Activated CD4-positive, alpha-beta T cell treated with anti-CD3 and anti-CD28 coated beads for 36 hours (primary cell): ENCODE measurements at regions not wholly inside any gene's neighbourhood (a gene's known extent, or its start where the extent isn't known, plus 50 kb on each side); places are given as distances from the start of the nearest gene placed in this dataset.
"Not testable (repeated sequence)": the region's sequence is repeated elsewhere in the genome, so short reads cannot be mapped to it uniquely, and the experiment has no call there.

Experiments
- ATAC-seq: fragments of 200-7000 bp; cut with Tn5 transposase; one replicate; pipeline ENCODE4 v1.10.0; 2021; ENCODE audit warnings: mild to moderate bottlenecking, moderate library complexity
- CTCF ChIA-PET: fragments of 350-600 bp; sonication (Branson Sonifier 250); formaldehyde crosslinking; loops from one replicate; lab custom pipeline; 2021; ENCODE audit warnings: antibody characterized with exemption; lab: Charles Lee
- POLR2A ChIA-PET: fragments of 350-600 bp; sonication (Branson Sonifier 250); formaldehyde crosslinking; loops from one replicate; lab custom pipeline; 2021; ENCODE audit warnings: antibody characterized with exemption, inconsistent platforms; lab: Charles Lee
- DNase-seq: peaks from one replicate; pipeline ENCODE4 v3.0.0-alpha.2; 2020
- H3K27ac Mint-ChIP-seq: one replicate; pipeline ENCODE4 v1.8.0; 2021; ENCODE audit warnings: mixed read lengths
- H3K27me3 Mint-ChIP-seq: one replicate; pipeline ENCODE4 v1.8.0; 2021; ENCODE audit warnings: mixed read lengths
- H3K36me3 Mint-ChIP-seq: one replicate; pipeline ENCODE4 v1.8.0; 2021; ENCODE audit warnings: low read depth, mixed read lengths
- H3K4me1 Mint-ChIP-seq: one replicate; pipeline ENCODE4 v1.8.0; 2021; ENCODE audit warnings: mixed read lengths
- H3K4me3 Mint-ChIP-seq: one replicate; pipeline ENCODE4 v1.8.0; 2021; ENCODE audit warnings: mild to moderate bottlenecking, moderate library complexity, mixed read lengths
- H3K9me3 Mint-ChIP-seq: one replicate; pipeline ENCODE4 v1.8.0; 2021; ENCODE audit warnings: low read depth, mixed read lengths
- intact Hi-C, 2 experiments: fragments of 100-400 bp; cut with DNase I in 1 of 2; cut with micrococcal nuclease in 1 of 2; formaldehyde crosslinking; loops; one replicate each; pipeline versions ENCODE4 v1.14.2 to v1.15.1; 2022 to 2024; cut with DNase I, micrococcal nuclease

GRCh38 chr2:12617366-12617765, 99.4 kb upstream of the TRIB2 start:
- Mint-ChIP-seq H3K4me3 (no peak overlapping the region), H3K27ac (no peak overlapping the region), H3K27me3 (no peaks in the 10 kb centered on the region), H3K9me3 (no peaks in the 10 kb centered on the region), H3K4me1 (peaks cover 9% of the 10 kb centered on the region), H3K36me3 (no peaks in the 10 kb centered on the region)
- ATAC-seq (no peak), DNase-seq (no peak)
- POLR2A ChIA-PET, result interaction anchor here (0.7 kb wide), 1 partner anchor 116 kb away, joined by 4 read pairs; no protein-coding TSS in a partner anchor
- intact Hi-C loops, result no loop called here
- CTCF ChIA-PET, result interaction anchor here (0.7 kb wide), 1 partner anchor 9 kb away, joined by 3 read pairs; no protein-coding TSS in a partner anchor

GRCh38 chr2:12617853-12618252, 98.9 kb upstream of the TRIB2 start:
- ATAC-seq (no peak), DNase-seq (no peak)
- Mint-ChIP-seq H3K36me3 (no peaks in the 10 kb centered on the region), H3K27ac (no peak overlapping the region), H3K4me3 (no peak overlapping the region), H3K27me3 (no peaks in the 10 kb centered on the region), H3K4me1 (peaks cover 9% of the 10 kb centered on the region), H3K9me3 (no peaks in the 10 kb centered on the region)
- intact Hi-C loops, result no loop called here
- POLR2A ChIA-PET, result no interaction called here
- CTCF ChIA-PET, result no interaction called here

- H3K9me3 Mint-ChIP-seq, result no peaks in the 10 kb centered on the region
- no peaks in the 10 kb centered on the region for H3K27me3 Mint-ChIP-seq
- intact Hi-C loops, result no loop called here
- no peak overlapping the region for H3K4me3 Mint-ChIP-seq
- CTCF ChIA-PET, result no interaction called here
- H3K27ac Mint-ChIP-seq, result no peak overlapping the region
- peaks cover 7% of the 10 kb centered on the region for H3K4me1 Mint-ChIP-seq
- H3K36me3 Mint-ChIP-seq, result no peaks in the 10 kb centered on the region
- ATAC-seq, result no peak
- no peak for DNase-seq
- POLR2A ChIA-PET, result no interaction called here
These were observed 98.2 kb upstream of the TRIB2 start for GRCh38 chr2:12618576-12618975.

- no peak overlapping the region for H3K4me3 Mint-ChIP-seq
- H3K9me3 Mint-ChIP-seq, result no peaks in the 10 kb centered on the region
- H3K27me3 Mint-ChIP-seq, result no peaks in the 10 kb centered on the region
- CTCF ChIA-PET, result interaction anchor here (0.7 kb wide), 1 partner anchor 17 kb away, joined by 3 read pairs; no protein-coding TSS in a partner anchor
- DNase-seq (peak; percentile 15), ATAC-seq (peak; percentile 49)
- peaks cover 8% of the 10 kb centered on the region for H3K4me1 Mint-ChIP-seq
- intact Hi-C loops, result no loop called here
- H3K27ac Mint-ChIP-seq, result no peak overlapping the region
- POLR2A ChIA-PET, result no interaction called here
- H3K36me3 Mint-ChIP-seq, result no peaks in the 10 kb centered on the region
These were observed 96.8 kb upstream of the TRIB2 start for GRCh38 chr2:12619975-12620374.

- ChIA-PET CTCF (no interaction called here), POLR2A (no interaction called here)
- Mint-ChIP-seq H3K9me3 (no peaks in the 10 kb centered on the region), H3K36me3 (no peaks in the 10 kb centered on the region), H3K27ac (no peak overlapping the region), H3K27me3 (no peaks in the 10 kb centered on the region), H3K4me1 (peaks cover 15% of the 10 kb centered on the region), H3K4me3 (no peak overlapping the region)
- ATAC-seq, result no peak
- intact Hi-C loops, result no loop called here
- DNase-seq, result no peak
These were observed 96.0 kb upstream of the TRIB2 start for GRCh38 chr2:12620759-12621158.

- Mint-ChIP-seq H3K9me3 (no peaks in the 10 kb centered on the region), H3K27ac (no peak overlapping the region), H3K36me3 (no peaks in the 10 kb centered on the region), H3K4me1 (peaks cover 10% of the 10 kb centered on the region), H3K4me3 (no peak overlapping the region), H3K27me3 (no peaks in the 10 kb centered on the region)
- ChIA-PET CTCF (interaction anchor here (1.2 kb wide), 2 partner anchors 73 to 79 kb away, joined by 3 read pairs; no protein-coding TSS in a partner anchor), POLR2A (no interaction called here)
- ATAC-seq (no peak), DNase-seq (no peak)
- intact Hi-C loops, result no loop called here
These were observed 93.7 kb upstream of the TRIB2 start for GRCh38 chr2:12623051-12623450.

GRCh38 chr2:12624384-12624783, 92.4 kb upstream of the TRIB2 start:
- H3K36me3 Mint-ChIP-seq, result no peaks in the 10 kb centered on the region
- peaks cover 10% of the 10 kb centered on the region for H3K4me1 Mint-ChIP-seq
- DNase-seq (no peak), ATAC-seq (no peak)
- no peaks in the 10 kb centered on the region for H3K9me3 Mint-ChIP-seq
- ChIA-PET POLR2A (no interaction called here), CTCF (interaction anchor here (0.6 to 1.0 kb wide), 2 partner anchors 209 to 382 kb away, joined by 3 to 4 read pairs; no protein-coding TSS in a partner anchor)
- H3K27ac Mint-ChIP-seq, result no peak overlapping the region
- H3K27me3 Mint-ChIP-seq, result no peaks in the 10 kb centered on the region
- intact Hi-C loops, result no loop called here
- no peak overlapping the region for H3K4me3 Mint-ChIP-seq

- ATAC-seq (no peak), DNase-seq (no peak)
- Mint-ChIP-seq H3K27ac (no peak overlapping the region), H3K36me3 (no peaks in the 10 kb centered on the region), H3K9me3 (no peaks in the 10 kb centered on the region), H3K27me3 (no peaks in the 10 kb centered on the region), H3K4me3 (no peak overlapping the region), H3K4me1 (peaks cover 8% of the 10 kb centered on the region)
- CTCF ChIA-PET, result no interaction called here
- intact Hi-C loops, result no loop called here
- POLR2A ChIA-PET, result no interaction called here
These were observed 91.7 kb upstream of the TRIB2 start for GRCh38 chr2:12624905-12625598.

GRCh38 chr2:12628541-12628940, 88.2 kb upstream of the TRIB2 start:
- H3K4me3 Mint-ChIP-seq, H3K36me3 Mint-ChIP-seq, POLR2A ChIA-PET, H3K9me3 Mint-ChIP-seq, intact Hi-C loops, ATAC-seq, H3K27ac Mint-ChIP-seq, DNase-seq, CTCF ChIA-PET, H3K27me3 Mint-ChIP-seq: not testable (repeated sequence)
- peaks cover 11% of the 10 kb centered on the region for H3K4me1 Mint-ChIP-seq

- Mint-ChIP-seq H3K9me3 (no peaks in the 10 kb centered on the region), H3K4me3 (no peak overlapping the region), H3K27ac (no peak overlapping the region), H3K27me3 (no peaks in the 10 kb centered on the region), H3K36me3 (no peaks in the 10 kb centered on the region), H3K4me1 (peaks cover 29% of the 10 kb centered on the region)
- CTCF ChIA-PET, result interaction anchor here (1.1 kb wide), 1 partner anchor 30 kb away, joined by 3 read pairs; no protein-coding TSS in a partner anchor
- no peak for DNase-seq
- POLR2A ChIA-PET, result interaction anchor here (1.0 kb wide), 1 partner anchor 22 kb away, joined by 5 read pairs; no protein-coding TSS in a partner anchor
- intact Hi-C loops, result no loop called here
- peak; percentile 33 for ATAC-seq
These were observed 79.7 kb upstream of the TRIB2 start for GRCh38 chr2:12636837-12637581.

GRCh38 chr2:12637754-12638153, 79.0 kb upstream of the TRIB2 start:
- no peaks in the 10 kb centered on the region for H3K27me3 Mint-ChIP-seq
- no peak for DNase-seq

More at GRCh38 chr2:12637754-12638153, 79.0 kb upstream of the TRIB2 start:
- no peaks in the 10 kb centered on the region for H3K36me3 Mint-ChIP-seq
- ATAC-seq, result no peak
- ChIA-PET CTCF (no interaction called here), POLR2A (interaction anchor here (1.0 kb wide), 1 partner anchor 21 kb away, joined by 5 read pairs; no protein-coding TSS in a partner anchor)
- intact Hi-C loops, result no loop called here
- no peaks in the 10 kb centered on the region for H3K9me3 Mint-ChIP-seq
- no peak overlapping the region for H3K4me3 Mint-ChIP-seq
- H3K27ac Mint-ChIP-seq, result no peak overlapping the region
- H3K4me1 Mint-ChIP-seq, result peaks cover 29% of the 10 kb centered on the region
